HepG2 (cell line): ENCODE measurements at regions not wholly inside any gene's neighbourhood (a gene's known extent, or its start where the extent isn't known, plus 50 kb on each side); places are given as distances from the start of the nearest gene placed in this dataset.
A peak's percentile ranks its signal among the peaks of the same experiment; 100 is the strongest.

Experiments used
- ATF7 ChIP-seq, 2 experiments: fragments of 450-650 bp in 1 of 2; sonication (generic) in 1 of 2; formaldehyde crosslinking in 1 of 2; IDR thresholded peaks; 2 replicates each; pipeline versions ENCODE4 v1.4.0 to v1.6.1; 2016 to 2020; ENCODE audit warnings: antibody characterized with exemption in 1 of 2, mild to moderate bottlenecking in 1 of 2, missing genetic modification reagents in 1 of 2
- ELF3 ChIP-seq: IDR thresholded peaks from 2 replicates; pipeline ENCODE4 v1.6.1; 2016; ENCODE audit warnings: missing genetic modification reagents, missing compliant biosample characterization
- FOXK2 ChIP-seq: fragments of 450-650 bp; IDR thresholded peaks from 2 replicates; pipeline ENCODE4 v1.6.1; 2016
- HNF4A ChIP-seq: sonication (generic); formaldehyde crosslinking; IDR thresholded peaks from 2 replicates; pipeline ENCODE4 v1.4.0; 2020; ENCODE audit warnings: missing genetic modification reagents
- KAT7 ChIP-seq: IDR thresholded peaks from 2 replicates; pipeline ENCODE4 v1.6.1; 2018; ENCODE audit warnings: borderline replicate concordance, missing compliant biosample characterization
- MAZ ChIP-seq, 2 experiments: sonication (generic) in 1 of 2; formaldehyde crosslinking in 1 of 2; IDR thresholded peaks; 2 replicates each; pipeline versions ENCODE4 v1.5.0 to v1.6.1; 2012 to 2020; ENCODE audit warnings: low read depth in 2 of 2, mild to moderate bottlenecking in 2 of 2, borderline replicate concordance in 1 of 2, improper control_type of control experiment in 1 of 2, low read length in 1 of 2, missing genetic modification reagents in 1 of 2, moderate library complexity in 1 of 2
- SRSF4 ChIP-seq: fragments of 200-400 bp; formaldehyde crosslinking; IDR thresholded peaks from one replicate; pipeline ENCODE4 v1.6.1; 2018; ENCODE audit warnings: mild to moderate bottlenecking, low read depth, low read length, moderate library complexity; ENCODE audit not compliant: poor library complexity, severe bottlenecking
- ZBTB49 ChIP-seq: sonication (generic); formaldehyde crosslinking; IDR thresholded peaks from 2 replicates; pipeline ENCODE4 v1.4.0; 2020; ENCODE audit warnings: missing genetic modification reagents, borderline replicate concordance
- ZNF136 ChIP-seq: sonication (generic); formaldehyde crosslinking; IDR thresholded peaks from 2 replicates; pipeline ENCODE4 v1.8.1; 2022; ENCODE audit warnings: low read depth, mild to moderate bottlenecking, moderate library complexity, missing genetic modification reagents
- ZNF34 ChIP-seq: sonication (generic); formaldehyde crosslinking; IDR thresholded peaks from 2 replicates; pipeline ENCODE4 v1.4.0; 2020; ENCODE audit warnings: mild to moderate bottlenecking, missing genetic modification reagents, borderline replicate concordance
- ZNF367 ChIP-seq: sonication (generic); formaldehyde crosslinking; IDR thresholded peaks from 2 replicates; pipeline ENCODE4 v1.4.0; 2020; ENCODE audit warnings: missing genetic modification reagents, borderline replicate concordance
- ZNF432 ChIP-seq: sonication (generic); formaldehyde crosslinking; IDR thresholded peaks from 2 replicates; pipeline ENCODE4 v1.5.0; 2020; ENCODE audit warnings: missing genetic modification reagents, mild to moderate bottlenecking, borderline replicate concordance
- ZNF558 ChIP-seq: sonication (generic); formaldehyde crosslinking; IDR thresholded peaks from 2 replicates; pipeline ENCODE4 v1.9.0; 2022; ENCODE audit warnings: mild to moderate bottlenecking, missing genetic modification reagents, borderline replicate concordance
- ZNF629 ChIP-seq: sonication (generic); formaldehyde crosslinking; conservative IDR thresholded peaks from 2 replicates; pipeline ENCODE4 v1.5.0; 2020; ENCODE audit warnings: missing genetic modification reagents
- ZNF784 ChIP-seq: sonication (generic); formaldehyde crosslinking; IDR thresholded peaks from 2 replicates; pipeline ENCODE4 v1.5.1; 2020; ENCODE audit warnings: missing genetic modification reagents, mild to moderate bottlenecking, borderline replicate concordance
- ZNF788 ChIP-seq: sonication (generic); formaldehyde crosslinking; IDR thresholded peaks from 2 replicates; pipeline ENCODE4 v1.5.0; 2020; ENCODE audit warnings: mild to moderate bottlenecking, missing genetic modification reagents, borderline replicate concordance
- TF ChIP-seq, protein P1 (sequence below), 2 experiments: sonication (generic) in 1 of 2; formaldehyde crosslinking in 1 of 2; IDR thresholded peaks; 2 replicates each; pipeline versions ENCODE4 v1.4.0 to v1.6.1; 2016 to 2020; ENCODE audit warnings: borderline replicate concordance in 1 of 2, low read depth in 1 of 2, mild to moderate bottlenecking in 1 of 2, missing genetic modification reagents in 1 of 2
- TF ChIP-seq, protein P2 (sequence below): IDR thresholded peaks from 2 replicates; pipeline ENCODE4 v1.6.1; 2012; ENCODE audit warnings: low read depth, low read length, improper control_type of control experiment

GRCh38 chr7:115678086-115678982 lies 352.2 kb downstream of the TFEC start (continued):
- no peak for TF ChIP-seq SRSF4
- TF ChIP-seq ZNF784 (CRISPR knock-in tag): no peak
- TF ChIP-seq ZBTB49 (CRISPR knock-in tag): no peak
- TF ChIP-seq ATF7 (IDR thresholded peaks at IDR 0.05): no peak
- TF ChIP-seq ATF7 (CRISPR knock-in tag; IDR thresholded peaks at IDR 0.05): no peak
- no peak for TF ChIP-seq ZNF432 (CRISPR knock-in tag)
- no peak for TF ChIP-seq ZNF629
- TF ChIP-seq ZNF136 (CRISPR knock-in tag): no peak; the same call in 1 of the 2 replicates
- TF ChIP-seq ZNF788: no peak
- peak; percentile 63 for TF ChIP-seq HNF4A
- TF ChIP-seq, protein P1, sequence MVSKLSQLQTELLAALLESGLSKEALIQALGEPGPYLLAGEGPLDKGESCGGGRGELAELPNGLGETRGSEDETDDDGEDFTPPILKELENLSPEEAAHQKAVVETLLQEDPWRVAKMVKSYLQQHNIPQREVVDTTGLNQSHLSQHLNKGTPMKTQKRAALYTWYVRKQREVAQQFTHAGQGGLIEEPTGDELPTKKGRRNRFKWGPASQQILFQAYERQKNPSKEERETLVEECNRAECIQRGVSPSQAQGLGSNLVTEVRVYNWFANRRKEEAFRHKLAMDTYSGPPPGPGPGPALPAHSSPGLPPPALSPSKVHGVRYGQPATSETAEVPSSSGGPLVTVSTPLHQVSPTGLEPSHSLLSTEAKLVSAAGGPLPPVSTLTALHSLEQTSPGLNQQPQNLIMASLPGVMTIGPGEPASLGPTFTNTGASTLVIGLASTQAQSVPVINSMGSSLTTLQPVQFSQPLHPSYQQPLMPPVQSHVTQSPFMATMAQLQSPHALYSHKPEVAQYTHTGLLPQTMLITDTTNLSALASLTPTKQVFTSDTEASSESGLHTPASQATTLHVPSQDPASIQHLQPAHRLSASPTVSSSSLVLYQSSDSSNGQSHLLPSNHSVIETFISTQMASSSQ (IDR thresholded peaks at IDR 0.05; ENCODE audit: low read depth): 0 out of 2 replicates have a peak, but pooled peaks have one; percentile 27
- TF ChIP-seq, protein P1 (CRISPR knock-in tag; IDR thresholded peaks at IDR 0.05; ENCODE audit: borderline replicate concordance): no peak; the same call in 1 of the 2 replicates
- TF ChIP-seq ZNF558 (CRISPR knock-in tag): no peak
- TF ChIP-seq ELF3 (CRISPR knock-in tag): no peak
- TF ChIP-seq MAZ (IDR thresholded peaks at IDR 0.05; ENCODE audit: borderline replicate concordance, low read depth, low read length): no peak
- peak; percentile 42; the same call in 1 of the 2 replicates for TF ChIP-seq MAZ (CRISPR knock-in tag; IDR thresholded peaks at IDR 0.05; ENCODE audit: low read depth)
- TF ChIP-seq ZNF367 (CRISPR knock-in tag): no peak
- no peak for TF ChIP-seq FOXK2
- TF ChIP-seq, protein P2, sequence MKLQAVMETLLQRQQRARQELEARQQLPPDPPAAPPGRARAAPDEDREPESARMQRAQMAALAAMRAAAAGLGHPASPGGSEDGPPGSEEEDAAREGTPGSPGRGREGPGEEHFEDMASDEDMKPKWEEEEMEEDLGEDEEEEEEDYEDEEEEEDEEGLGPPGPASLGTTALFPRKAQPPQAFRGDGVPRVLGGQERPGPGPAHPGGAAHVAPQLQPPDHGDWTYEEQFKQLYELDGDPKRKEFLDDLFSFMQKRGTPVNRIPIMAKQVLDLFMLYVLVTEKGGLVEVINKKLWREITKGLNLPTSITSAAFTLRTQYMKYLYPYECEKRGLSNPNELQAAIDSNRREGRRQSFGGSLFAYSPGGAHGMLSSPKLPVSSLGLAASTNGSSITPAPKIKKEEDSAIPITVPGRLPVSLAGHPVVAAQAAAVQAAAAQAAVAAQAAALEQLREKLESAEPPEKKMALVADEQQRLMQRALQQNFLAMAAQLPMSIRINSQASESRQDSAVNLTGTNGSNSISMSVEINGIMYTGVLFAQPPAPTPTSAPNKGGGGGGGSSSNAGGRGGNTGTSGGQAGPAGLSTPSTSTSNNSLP: peak; percentile 78; the same call in 1 of the 2 replicates
- TF ChIP-seq KAT7 (CRISPR knock-in tag): no peak
- no peak for TF ChIP-seq ZNF34 (CRISPR knock-in tag)
